Medulla oblongata (tissue), 1 donor: ENCODE measurements at regions not wholly inside any gene's neighbourhood (a gene's known extent, or its start where the extent isn't known, plus 50 kb on each side); places are given as distances from the start of the nearest gene placed in this dataset.
"Not testable (repeated sequence)": the region's sequence is repeated elsewhere in the genome, so short reads cannot be mapped to it uniquely, and the experiment has no call there.

Experiments used
- DNase-seq: peaks from one replicate; pipeline ENCODE4 v3.0.0-alpha.2; 2015; ENCODE audit errors: extremely low spot score

- no peak for DNase-seq
Observed at GRCh38 chr1:119251751-119252150, 111.3 kb upstream of the WARS2 start.

- DNase-seq: no peak
Observed at GRCh38 chr1:119253366-119253765, 112.9 kb upstream of the WARS2 start.

GRCh38 chr1:119254067-119254720 lies 113.7 kb upstream of the WARS2 start:
- no peak for DNase-seq

GRCh38 chr1:119256089-119256488 lies 112.5 kb upstream of the HAO2 start:
- not testable (repeated sequence) for DNase-seq

GRCh38 chr1:119260506-119260905 lies 108.1 kb upstream of the HAO2 start:
- DNase-seq: no peak

GRCh38 chr1:119266386-119266785 lies 102.2 kb upstream of the HAO2 start:
- no peak for DNase-seq

- DNase-seq: no peak
Observed at GRCh38 chr1:119266858-119267257, 101.7 kb upstream of the HAO2 start.

- DNase-seq: not testable (repeated sequence)
Observed at GRCh38 chr1:119267288-119267687, 101.3 kb upstream of the HAO2 start.

- no peak for DNase-seq
Observed at GRCh38 chr1:119268879-119269278, 99.7 kb upstream of the HAO2 start.

GRCh38 chr1:119275145-119276134 lies 93.1 kb upstream of the HAO2 start:
- peak; percentile 50 for DNase-seq

GRCh38 chr1:119276558-119276957 lies 92.0 kb upstream of the HAO2 start:
- DNase-seq: no peak

GRCh38 chr1:119279456-119280381 lies 88.9 kb upstream of the HAO2 start:
- peak; percentile 23 for DNase-seq

GRCh38 chr1:119285482-119285881 lies 83.1 kb upstream of the HAO2 start:
- DNase-seq: no peak

GRCh38 chr1:119286587-119287181 lies 81.9 kb upstream of the HAO2 start:
- peak; percentile 47 for DNase-seq

GRCh38 chr1:119288751-119289150 lies 79.8 kb upstream of the HAO2 start:
- DNase-seq: no peak

- no peak for DNase-seq
Observed at GRCh38 chr1:119290297-119290696, 78.3 kb upstream of the HAO2 start.

- no peak for DNase-seq
Observed at GRCh38 chr1:119291611-119292206, 76.9 kb upstream of the HAO2 start.

GRCh38 chr1:119293797-119294196 lies 74.8 kb upstream of the HAO2 start:
- DNase-seq: no peak

- no peak for DNase-seq
Observed at GRCh38 chr1:119294199-119294598, 74.4 kb upstream of the HAO2 start.

- no peak for DNase-seq
Observed at GRCh38 chr1:119294722-119295121, 73.9 kb upstream of the HAO2 start.

- DNase-seq: no peak
Observed at GRCh38 chr1:119298687-119299303, 69.8 kb upstream of the HAO2 start.
